Muscle of leg (tissue), 3 donors: ENCODE measurements at regions not wholly inside any gene's neighbourhood (a gene's known extent, or its start where the extent isn't known, plus 50 kb on each side); places are given as distances from the start of the nearest gene placed in this dataset.

Experiments used
- DNase-seq: peaks from one replicate; pipeline ENCODE4 v3.0.0; 2013
- H3K27ac ChIP-seq: one replicate; pipeline ENCODE4 v1.5.1; 2013; ENCODE audit warnings: mild to moderate bottlenecking, low read length, control low read depth
- H3K27me3 ChIP-seq: one replicate; pipeline ENCODE4 v1.6.1; 2013; ENCODE audit warnings: low read length; ENCODE audit not compliant: control insufficient read depth, insufficient read depth
- H3K36me3 ChIP-seq: one replicate; pipeline ENCODE4 v1.6.1; 2013; ENCODE audit warnings: low read length; ENCODE audit not compliant: control insufficient read depth, insufficient read depth
- H3K4me1 ChIP-seq: one replicate; pipeline ENCODE4 v1.6.1; 2013; ENCODE audit warnings: low read length; ENCODE audit not compliant: control insufficient read depth, insufficient read depth
- H3K4me3 ChIP-seq: one replicate; pipeline ENCODE4 v1.5.1; 2013; ENCODE audit warnings: low read length, control low read depth
- H3K9me3 ChIP-seq: replicated peaks from 2 replicates; pipeline ENCODE4 v1.6.1; 2013; ENCODE audit warnings: low read depth, low read length; ENCODE audit not compliant: control insufficient read depth
- WGBS: methylation state at CpG from one replicate; pipeline ENCODE4 v1.1.5; 2013; ENCODE audit warnings: missing lambda C conversion rate; ENCODE audit not compliant: insufficient coverage; 5-methylcytosine and 5-hydroxymethylcytosine counted together

DNA sequence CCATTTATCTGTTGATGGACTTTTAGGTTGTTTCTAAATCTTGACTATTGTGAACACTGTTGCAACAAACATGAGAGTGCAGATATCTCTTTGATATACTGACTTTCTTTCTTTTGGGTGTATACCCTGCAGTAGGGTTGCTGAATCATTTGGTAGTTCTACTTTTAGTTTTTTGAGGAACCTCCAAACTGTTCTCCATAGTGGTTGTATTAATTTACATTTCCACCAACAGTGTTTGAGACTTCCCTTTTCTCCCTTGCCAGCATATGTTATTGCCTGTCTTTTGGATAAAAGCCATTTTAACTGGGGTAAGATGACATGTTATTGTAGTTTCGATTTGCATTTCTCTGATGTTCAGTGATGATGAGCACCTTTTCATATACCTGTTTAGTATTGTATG, 330.0 kb downstream of the DDX10 start:
- Histone ChIP-seq H3K9me3 (peaks cover 3% of the 10 kb centered on the region), H3K4me3 (no peak overlapping the region), H3K27ac (no peak overlapping the region), H3K27me3 (no peaks in the 10 kb centered on the region), H3K4me1 (no peaks in the 10 kb centered on the region), H3K36me3 (no peaks in the 10 kb centered on the region)
- DNase-seq = peak; percentile 4
- WGBS = no CpG with 5 or more reads among the region's 1 CpG

DNA sequence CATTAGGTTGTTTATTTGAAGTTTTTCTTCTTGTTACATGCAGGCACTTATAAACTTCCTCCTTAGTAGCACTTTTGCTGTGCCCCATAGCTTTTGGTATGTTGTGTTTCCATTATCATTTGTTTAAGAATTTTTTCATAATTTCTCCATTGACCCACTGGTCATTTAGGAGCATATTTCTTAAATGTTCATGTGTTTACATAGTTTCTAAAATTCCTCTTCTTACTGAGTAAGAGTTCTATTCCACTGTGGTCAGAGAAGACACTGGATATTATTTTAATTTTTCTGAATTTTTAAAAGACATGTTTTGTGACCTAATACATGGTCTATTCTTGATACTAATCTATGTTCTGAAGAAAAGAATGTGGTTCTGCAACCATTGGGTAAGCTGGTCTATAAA, 333.0 kb downstream of the DDX10 start:
- H3K9me3 ChIP-seq = no peaks in the 10 kb centered on the region
- H3K27me3 ChIP-seq = no peaks in the 10 kb centered on the region
- H3K36me3 ChIP-seq = no peaks in the 10 kb centered on the region
- no peak overlapping the region for H3K4me3 ChIP-seq
- H3K4me1 ChIP-seq = no peaks in the 10 kb centered on the region
- no peak for DNase-seq
- H3K27ac ChIP-seq = no peak overlapping the region

DNA sequence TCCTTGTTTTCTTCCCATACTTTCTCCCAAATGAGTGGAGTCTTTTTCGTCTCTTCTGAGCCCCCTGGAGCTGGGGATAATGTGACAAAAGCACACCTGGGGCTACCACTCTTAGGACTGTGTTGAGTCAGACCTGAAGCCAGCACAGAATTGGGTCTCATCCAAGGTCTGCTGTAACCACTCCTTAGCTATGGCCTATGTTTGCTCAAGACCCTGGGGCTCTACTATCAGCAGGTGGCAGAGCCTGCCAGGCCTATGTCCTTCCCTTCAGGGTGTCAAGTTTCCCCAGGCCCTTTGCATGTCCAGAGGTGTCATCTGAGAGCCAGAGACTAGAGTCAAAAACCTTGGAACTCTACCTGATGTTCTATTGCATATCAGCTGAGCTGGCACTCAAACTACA, 335.7 kb downstream of the DDX10 start:
- no peaks in the 10 kb centered on the region for H3K27me3 ChIP-seq
- H3K36me3 ChIP-seq = no peaks in the 10 kb centered on the region
- no peaks in the 10 kb centered on the region for H3K9me3 ChIP-seq
- WGBS = no CpG with 5 or more reads among the region's 1 CpG
- no peak overlapping the region for H3K27ac ChIP-seq
- H3K4me1 ChIP-seq = no peaks in the 10 kb centered on the region
- H3K4me3 ChIP-seq = no peak overlapping the region
- DNase-seq = no peak

DNA sequence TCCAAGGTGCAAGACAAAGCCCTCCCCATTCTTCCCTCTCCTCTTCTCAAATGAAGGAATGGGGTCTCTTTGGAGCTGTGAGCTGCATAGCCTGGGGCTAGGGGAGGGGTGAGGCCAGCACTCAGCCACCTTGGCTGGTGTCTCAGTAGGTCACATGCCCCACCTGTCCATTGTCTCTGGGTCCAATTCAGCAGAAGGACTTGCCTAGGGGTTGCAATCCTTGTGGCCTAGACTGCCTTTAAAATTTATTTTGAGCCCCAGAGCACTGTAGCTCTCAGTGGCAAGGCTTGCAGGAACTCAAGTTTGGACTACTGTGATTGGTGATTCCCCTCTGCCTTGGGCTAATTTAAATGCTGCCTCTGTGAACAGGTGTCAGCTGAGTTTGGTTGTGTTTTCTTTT, 336.7 kb downstream of the DDX10 start:
- no peaks in the 10 kb centered on the region for H3K4me1 ChIP-seq
- H3K4me3 ChIP-seq = no peak overlapping the region
- no peak overlapping the region for H3K27ac ChIP-seq
- no peaks in the 10 kb centered on the region for H3K9me3 ChIP-seq
- DNase-seq = no peak
- no peaks in the 10 kb centered on the region for H3K36me3 ChIP-seq
- H3K27me3 ChIP-seq = no peaks in the 10 kb centered on the region

DNA sequence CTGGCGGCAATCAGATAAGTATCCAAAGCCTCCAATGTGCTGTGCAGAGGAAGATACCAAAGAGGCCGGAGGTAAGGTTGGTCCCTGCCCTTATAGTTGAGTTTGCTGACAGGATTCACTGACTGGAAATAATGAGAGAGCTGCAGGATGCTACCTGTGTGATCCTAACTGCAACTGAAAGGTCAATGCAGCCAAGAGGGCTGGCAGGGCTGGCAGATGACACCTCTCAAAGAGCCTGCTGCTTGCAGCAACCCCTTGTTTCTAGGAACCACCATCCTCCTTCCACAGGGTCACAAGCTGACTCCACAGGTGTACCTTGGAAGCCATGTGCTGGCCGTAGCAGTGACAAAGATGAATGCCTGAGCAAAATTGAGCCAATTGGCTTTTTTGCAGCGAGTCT, 348.1 kb downstream of the DDX10 start:
- no peak for DNase-seq
- no peak overlapping the region for H3K27ac ChIP-seq
- no peaks in the 10 kb centered on the region for H3K36me3 ChIP-seq
- no peaks in the 10 kb centered on the region for H3K4me1 ChIP-seq
- 80% methylated on average over 4 of the region's 4 CpGs for WGBS
- no peak overlapping the region for H3K4me3 ChIP-seq
- H3K27me3 ChIP-seq = no peaks in the 10 kb centered on the region
- H3K9me3 ChIP-seq = no peaks in the 10 kb centered on the region

DNA sequence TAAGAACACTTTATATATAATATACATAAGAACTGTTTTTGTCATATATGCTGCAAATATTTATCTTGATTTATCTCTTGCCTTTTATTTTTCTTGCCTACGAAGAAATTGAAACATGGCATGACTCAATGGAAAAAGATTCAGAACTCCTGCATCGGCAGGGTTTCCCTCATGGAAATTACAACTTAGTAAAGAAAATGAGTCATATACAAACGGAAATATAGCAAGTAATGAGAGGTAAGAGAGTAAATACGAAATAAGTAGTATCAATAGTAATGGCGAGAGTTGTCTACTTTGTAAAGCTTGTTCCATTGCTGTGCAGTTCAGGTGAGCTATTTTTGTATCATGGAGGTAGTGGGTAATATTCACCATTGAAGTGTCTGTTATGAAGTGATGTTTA, 350.4 kb downstream of the DDX10 start:
- 94% methylated on average over 3 of the region's 5 CpGs for WGBS
- DNase-seq = no peak
- no peaks in the 10 kb centered on the region for H3K4me1 ChIP-seq
- H3K4me3 ChIP-seq = no peak overlapping the region
- no peak overlapping the region for H3K27ac ChIP-seq
- H3K27me3 ChIP-seq = no peaks in the 10 kb centered on the region
- no peaks in the 10 kb centered on the region for H3K9me3 ChIP-seq
- no peaks in the 10 kb centered on the region for H3K36me3 ChIP-seq

DNA sequence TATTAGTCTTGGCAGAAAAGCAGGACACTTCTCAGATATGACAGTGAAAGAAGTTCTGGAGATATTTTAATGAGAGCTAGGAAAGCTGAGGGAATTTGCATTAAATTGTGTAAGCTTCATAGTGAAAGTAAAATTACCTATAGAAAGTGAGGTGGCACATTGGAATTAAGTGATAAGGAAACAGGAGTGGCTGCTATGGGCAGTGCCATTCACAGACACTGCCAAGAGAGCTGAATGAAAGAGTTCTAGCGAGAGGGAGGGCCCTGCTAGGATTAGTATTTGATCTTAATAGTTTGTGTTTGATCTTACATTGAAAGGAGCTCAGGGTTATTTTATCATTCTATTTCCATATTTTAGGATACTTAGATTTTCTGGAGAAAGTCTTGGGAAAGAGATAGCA, 351.9 kb downstream of the DDX10 start:
- no peaks in the 10 kb centered on the region for H3K9me3 ChIP-seq
- H3K27me3 ChIP-seq = no peaks in the 10 kb centered on the region
- no peak overlapping the region for H3K27ac ChIP-seq
- H3K36me3 ChIP-seq = no peaks in the 10 kb centered on the region
- DNase-seq = no peak
- whole genome bisulfite sequencing = no CpG with 5 or more reads among the region's 1 CpG
- no peaks in the 10 kb centered on the region for H3K4me1 ChIP-seq
- no peak overlapping the region for H3K4me3 ChIP-seq

DNA sequence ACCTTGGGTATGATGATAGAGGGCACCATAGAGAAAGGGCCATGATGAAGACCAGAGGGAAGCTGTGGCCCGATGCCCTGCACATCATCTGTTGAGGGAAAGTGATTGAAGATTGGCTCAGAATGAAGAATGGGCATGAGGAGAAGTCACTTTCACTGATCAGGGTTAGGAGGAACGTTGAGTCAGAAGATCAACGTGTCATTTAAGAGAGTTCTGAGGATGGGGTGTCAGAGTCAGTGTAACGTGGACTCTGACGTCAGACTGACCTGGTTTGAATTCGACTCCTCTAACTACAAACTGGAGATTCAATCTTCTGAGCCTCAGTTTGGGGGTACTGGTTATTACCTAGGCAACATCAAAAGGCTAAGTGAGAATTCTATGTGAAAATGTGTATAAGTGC, 352.6 kb downstream of the DDX10 start:
- no peaks in the 10 kb centered on the region for H3K36me3 ChIP-seq
- no peak for DNase-seq
- H3K9me3 ChIP-seq = no peaks in the 10 kb centered on the region
- no peaks in the 10 kb centered on the region for H3K27me3 ChIP-seq
- H3K27ac ChIP-seq = no peak overlapping the region
- no peaks in the 10 kb centered on the region for H3K4me1 ChIP-seq
- 84% methylated on average over 3 of the region's 6 CpGs for WGBS
- no peak overlapping the region for H3K4me3 ChIP-seq

DNA sequence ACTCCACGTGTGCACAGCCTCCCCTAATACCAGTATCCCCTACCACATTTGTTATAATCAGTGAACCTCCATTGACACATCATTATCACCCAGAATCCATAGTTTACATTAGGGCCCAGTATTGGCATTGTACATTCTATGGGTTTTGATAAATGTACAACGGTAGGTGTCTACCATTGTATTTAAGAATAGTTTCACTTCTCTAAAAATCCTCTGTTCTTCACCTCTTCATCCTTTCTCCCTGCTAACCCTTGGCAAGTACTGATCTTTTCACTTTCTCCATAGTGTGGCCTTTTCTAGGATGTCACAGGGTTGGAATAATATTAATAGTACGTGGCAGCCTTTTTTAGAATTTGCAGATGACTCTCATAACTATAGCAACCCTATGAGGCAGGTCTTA, 353.8 kb downstream of the DDX10 start:
- H3K27ac ChIP-seq = no peak overlapping the region
- no peaks in the 10 kb centered on the region for H3K9me3 ChIP-seq
- no peaks in the 10 kb centered on the region for H3K36me3 ChIP-seq
- DNase-seq = no peak
- H3K4me3 ChIP-seq = no peak overlapping the region
- H3K27me3 ChIP-seq = no peaks in the 10 kb centered on the region
- WGBS = no CpG with 5 or more reads among the region's 3 CpGs
- no peaks in the 10 kb centered on the region for H3K4me1 ChIP-seq

DNA sequence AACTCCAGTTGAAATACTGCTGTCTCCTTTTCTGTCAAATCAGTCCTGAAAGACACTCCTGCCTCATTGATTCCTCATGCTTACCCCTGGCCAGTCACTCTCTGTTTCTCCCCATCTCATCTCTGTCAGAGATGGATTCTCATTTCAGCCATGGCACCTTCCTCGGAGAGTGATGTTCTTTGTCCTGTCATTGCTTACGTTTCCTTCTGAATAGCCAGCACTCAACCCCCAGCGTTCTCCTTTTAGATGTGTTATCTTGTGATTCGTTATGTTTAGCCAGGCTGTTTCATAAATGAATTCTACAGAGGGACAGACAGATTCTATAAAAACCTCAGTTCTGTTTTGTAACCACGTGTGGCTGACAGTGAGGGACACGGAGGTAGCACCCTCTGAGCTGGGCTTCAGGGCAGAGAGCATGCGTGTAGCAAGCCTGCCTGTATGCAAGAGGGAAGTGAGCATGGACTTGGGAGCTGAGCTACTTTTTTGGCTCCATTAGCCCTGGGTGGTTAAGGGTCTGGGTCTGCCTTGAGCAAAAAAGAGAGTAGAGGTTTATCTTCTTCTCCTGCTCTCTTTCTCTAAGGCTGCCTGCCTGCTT, 354.6 kb downstream of the DDX10 start:
- no peak for DNase-seq
- H3K4me3 ChIP-seq = no peak overlapping the region
- no peaks in the 10 kb centered on the region for H3K27me3 ChIP-seq
- no peaks in the 10 kb centered on the region for H3K4me1 ChIP-seq
- no peaks in the 10 kb centered on the region for H3K36me3 ChIP-seq
- WGBS = 81% methylated on average over 3 of the region's 7 CpGs
- H3K9me3 ChIP-seq = peaks cover under 1% of the 10 kb centered on the region
- H3K27ac ChIP-seq = no peak overlapping the region

DNA sequence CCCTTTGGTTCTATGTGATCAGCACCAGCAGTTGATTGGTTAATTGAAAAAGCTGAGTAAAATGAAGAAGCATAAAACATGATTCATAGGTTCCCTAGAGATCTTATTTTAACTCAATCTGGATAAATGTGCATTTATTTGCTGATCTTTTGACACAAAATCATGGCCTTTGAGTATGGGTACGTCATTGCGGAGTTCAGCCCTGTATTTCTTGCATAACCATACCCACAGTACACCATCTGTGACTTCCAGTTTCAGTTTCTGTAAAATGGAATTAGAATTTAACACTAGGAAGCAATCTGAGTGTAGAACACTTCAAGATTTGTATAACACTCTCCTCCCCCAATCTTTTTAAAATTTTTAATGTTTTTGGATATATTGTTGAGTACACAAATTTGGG, 358.2 kb downstream of the DDX10 start:
- H3K4me3 ChIP-seq = no peak overlapping the region
- WGBS = no CpG with 5 or more reads among the region's 2 CpGs
- H3K27me3 ChIP-seq = no peaks in the 10 kb centered on the region
- H3K9me3 ChIP-seq = peaks cover 9% of the 10 kb centered on the region
- peak; percentile 20 for DNase-seq
- no peaks in the 10 kb centered on the region for H3K36me3 ChIP-seq
- H3K27ac ChIP-seq = no peak overlapping the region
- H3K4me1 ChIP-seq = no peaks in the 10 kb centered on the region
